NCI-H187 treated with DMSO at 0.1 percent for 48 hours (cell line): ENCODE measurements at regions not wholly inside any gene's neighbourhood (a gene's known extent, or its start where the extent isn't known, plus 50 kb on each side); places are given as distances from the start of the nearest gene placed in this dataset.

ENCODE experiments used
- DNase-seq: peaks from one replicate; lab custom pipeline; 2025; lab: John Stamatoyannopoulos, UW

DNA sequence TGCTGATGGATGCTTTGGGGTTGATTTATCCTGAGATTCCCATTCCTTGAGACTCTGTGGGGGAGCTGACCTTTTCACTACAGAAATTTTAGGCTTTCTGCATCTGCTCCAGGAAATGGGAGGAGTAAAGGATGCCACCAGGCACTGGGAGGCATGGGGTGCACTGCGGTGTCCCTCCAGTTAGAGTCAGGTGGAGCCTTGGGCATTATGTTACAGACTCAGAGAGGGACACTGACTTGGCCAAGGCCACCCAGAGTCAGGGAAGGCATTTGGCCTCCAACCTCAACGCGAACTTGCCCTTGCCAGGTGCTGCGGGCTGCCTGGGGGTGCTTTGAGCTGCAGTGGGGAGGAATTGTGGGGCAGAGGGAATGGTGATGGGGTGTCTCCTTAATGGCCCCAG is 58.0 kb upstream of the TBX3 start:
- DNase-seq, result no peak

DNA sequence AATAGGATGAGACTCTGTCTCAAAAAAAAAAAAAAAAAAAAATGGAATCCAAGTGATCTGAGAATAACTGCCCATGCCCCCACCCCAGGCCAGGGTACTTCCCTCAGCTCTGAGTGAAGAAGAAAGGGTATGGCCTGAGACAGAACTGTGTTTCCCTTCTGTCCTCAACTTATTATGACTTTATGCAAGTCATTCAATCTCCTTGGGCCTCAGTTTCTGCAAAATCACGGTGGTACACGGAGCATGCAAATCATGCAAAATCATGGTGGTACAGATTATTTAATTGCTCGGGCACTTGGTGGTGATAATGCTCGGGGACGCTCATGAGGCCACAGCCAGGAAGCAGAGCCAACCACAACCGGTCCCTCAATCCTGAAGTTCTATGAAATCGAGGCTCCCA is 56.5 kb upstream of the TBX3 start:
- no peak for DNase-seq

DNA sequence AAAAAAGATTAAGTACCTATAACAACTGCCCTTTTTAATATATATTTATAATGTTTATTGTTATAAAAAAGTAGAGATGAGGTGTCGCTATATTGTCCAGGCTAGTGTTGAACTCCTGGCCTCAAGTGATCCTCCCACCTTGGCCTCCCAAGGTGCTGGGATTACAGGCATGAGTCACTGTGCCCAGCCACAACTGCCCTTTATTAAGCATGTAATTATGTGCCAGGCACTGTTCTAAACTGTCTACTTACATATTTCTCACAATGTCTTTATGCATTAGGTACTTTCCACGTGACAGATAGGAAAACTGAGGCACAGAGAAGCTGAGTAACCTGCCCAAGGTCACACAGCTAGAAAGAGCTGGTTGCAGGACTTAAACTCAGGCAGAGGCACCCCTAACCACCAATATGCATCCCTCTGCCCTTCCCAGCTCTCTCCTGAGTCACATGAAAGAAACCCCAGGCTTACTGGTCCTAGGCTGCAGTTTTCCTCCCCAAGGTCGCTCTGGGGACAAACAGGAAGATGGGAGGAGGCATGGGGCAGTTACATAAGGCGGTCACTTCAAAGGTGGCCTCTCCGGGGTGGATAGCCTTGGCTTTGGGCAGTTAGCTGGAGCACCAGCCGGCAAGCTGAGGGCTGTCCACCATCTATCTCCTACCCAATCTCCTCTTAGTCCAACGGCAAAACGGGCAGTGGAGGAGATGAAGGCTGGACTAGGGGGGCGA is 54.6 kb upstream of the TBX3 start:
- no peak for DNase-seq

DNA sequence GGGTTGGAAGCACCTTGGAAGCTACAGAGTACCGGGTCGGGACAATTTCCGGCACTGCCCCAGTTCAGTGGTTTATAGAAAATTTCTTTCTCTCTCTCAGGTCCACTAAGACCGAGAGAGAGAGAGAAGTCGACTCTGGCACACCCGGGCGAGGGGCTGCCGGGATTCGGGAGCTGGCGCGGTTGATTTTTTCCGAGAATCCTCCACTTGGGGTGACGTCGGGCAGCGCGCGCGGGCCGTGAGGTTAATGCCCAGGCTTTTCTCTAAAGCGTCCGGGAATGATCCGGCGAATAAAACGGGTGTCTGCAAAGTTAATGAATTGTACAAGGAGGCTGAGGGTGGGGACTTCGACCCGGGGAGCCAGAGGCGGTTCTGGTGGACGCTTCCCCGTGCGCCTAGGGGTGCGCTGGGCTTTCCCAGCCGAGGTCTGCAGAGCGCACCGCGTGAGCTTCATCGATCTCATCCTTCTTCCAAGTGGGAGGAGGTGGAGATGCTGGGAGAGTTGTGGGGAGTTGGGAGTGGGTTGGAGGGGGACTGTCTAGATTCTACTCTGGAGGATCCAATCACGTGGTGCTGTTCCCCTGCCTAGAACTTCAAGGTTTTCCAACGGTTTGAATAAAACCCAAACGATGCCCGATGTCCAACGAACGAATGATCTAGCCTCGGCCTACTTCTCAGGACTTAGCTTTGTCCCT is 51.9 kb upstream of the TBX3 start:
- DNase-seq, result no peak

DNA sequence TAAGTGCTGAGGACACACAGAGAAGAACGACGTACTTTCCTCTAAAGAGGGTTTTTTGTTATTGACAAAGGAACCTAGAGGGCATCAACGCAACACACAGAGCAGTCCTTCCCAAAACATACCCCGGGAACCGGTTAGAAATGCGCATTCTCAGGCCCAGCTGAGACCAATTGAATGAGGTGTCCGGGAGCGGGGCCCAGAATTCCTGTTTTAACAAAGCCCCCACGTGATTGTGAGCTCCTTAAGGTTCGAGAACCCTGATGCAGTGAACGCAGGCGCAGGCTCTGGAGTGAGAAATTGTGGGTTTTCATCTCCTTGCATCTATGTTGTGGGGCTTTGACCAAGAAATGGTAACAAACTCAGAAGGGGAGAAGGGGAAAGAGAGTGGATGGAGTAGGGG is 51.0 kb upstream of the TBX3 start:
- no peak for DNase-seq

- no peak for DNase-seq
Observed at GRCh38 chr12:114733919-114734318, 49.9 kb upstream of the TBX3 start.
